K562 (cell line): ENCODE measurements at regions not wholly inside any gene's neighbourhood (a gene's known extent, or its start where the extent isn't known, plus 50 kb on each side); places are given as distances from the start of the nearest gene placed in this dataset.

Experiments
- RBM25 ChIP-seq: fragments of 200-400 bp; formaldehyde crosslinking; IDR thresholded peaks from 2 replicates; pipeline ENCODE4 v1.6.1; 2018; ENCODE audit warnings: low read length, low read depth, moderate library complexity; ENCODE audit not compliant: severe bottlenecking
- SETDB1 ChIP-seq: IDR thresholded peaks from one replicate; pipeline ENCODE4 v1.6.1; 2012; ENCODE audit warnings: low read length, control low read depth, inconsistent platforms
- TF ChIP-seq, protein P1 (sequence below), 2 experiments: fragments of 450-650 bp; IDR thresholded peaks; 2 replicates each; pipeline ENCODE4 v1.6.1; 2016; ENCODE audit warnings: mild to moderate bottlenecking in 2 of 2, borderline replicate concordance in 1 of 2, low read depth in 1 of 2, moderate library complexity in 1 of 2
- TF ChIP-seq, protein P2 (sequence below): IDR thresholded peaks from 3 replicates; pipeline ENCODE4 v1.6.1; 2011; ENCODE audit warnings: borderline replicate concordance, mild to moderate bottlenecking, moderate library complexity; ENCODE audit not compliant: insufficient read length; ENCODE audit errors: extremely low read depth

DNA sequence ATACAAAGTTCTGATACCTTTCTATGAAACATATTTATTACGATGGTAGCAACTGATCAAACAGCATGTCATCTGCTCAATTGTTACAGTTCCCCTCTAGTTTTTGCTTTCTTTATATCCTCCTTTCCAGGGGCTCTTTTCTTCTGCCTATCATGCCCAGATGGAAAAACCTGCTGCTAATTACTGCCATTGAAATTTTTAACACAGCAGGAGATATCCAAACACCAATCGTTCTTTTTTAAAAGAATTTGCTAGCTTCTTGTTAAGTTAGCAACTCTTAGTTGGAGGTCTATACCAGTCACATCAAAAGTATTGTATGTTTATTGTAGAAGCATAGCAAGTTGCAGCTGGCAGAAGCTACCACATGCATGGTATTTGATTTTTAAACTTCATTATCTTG, 768.5 kb downstream of the NXPH1 start (continued):
- TF ChIP-seq, protein P1, sequence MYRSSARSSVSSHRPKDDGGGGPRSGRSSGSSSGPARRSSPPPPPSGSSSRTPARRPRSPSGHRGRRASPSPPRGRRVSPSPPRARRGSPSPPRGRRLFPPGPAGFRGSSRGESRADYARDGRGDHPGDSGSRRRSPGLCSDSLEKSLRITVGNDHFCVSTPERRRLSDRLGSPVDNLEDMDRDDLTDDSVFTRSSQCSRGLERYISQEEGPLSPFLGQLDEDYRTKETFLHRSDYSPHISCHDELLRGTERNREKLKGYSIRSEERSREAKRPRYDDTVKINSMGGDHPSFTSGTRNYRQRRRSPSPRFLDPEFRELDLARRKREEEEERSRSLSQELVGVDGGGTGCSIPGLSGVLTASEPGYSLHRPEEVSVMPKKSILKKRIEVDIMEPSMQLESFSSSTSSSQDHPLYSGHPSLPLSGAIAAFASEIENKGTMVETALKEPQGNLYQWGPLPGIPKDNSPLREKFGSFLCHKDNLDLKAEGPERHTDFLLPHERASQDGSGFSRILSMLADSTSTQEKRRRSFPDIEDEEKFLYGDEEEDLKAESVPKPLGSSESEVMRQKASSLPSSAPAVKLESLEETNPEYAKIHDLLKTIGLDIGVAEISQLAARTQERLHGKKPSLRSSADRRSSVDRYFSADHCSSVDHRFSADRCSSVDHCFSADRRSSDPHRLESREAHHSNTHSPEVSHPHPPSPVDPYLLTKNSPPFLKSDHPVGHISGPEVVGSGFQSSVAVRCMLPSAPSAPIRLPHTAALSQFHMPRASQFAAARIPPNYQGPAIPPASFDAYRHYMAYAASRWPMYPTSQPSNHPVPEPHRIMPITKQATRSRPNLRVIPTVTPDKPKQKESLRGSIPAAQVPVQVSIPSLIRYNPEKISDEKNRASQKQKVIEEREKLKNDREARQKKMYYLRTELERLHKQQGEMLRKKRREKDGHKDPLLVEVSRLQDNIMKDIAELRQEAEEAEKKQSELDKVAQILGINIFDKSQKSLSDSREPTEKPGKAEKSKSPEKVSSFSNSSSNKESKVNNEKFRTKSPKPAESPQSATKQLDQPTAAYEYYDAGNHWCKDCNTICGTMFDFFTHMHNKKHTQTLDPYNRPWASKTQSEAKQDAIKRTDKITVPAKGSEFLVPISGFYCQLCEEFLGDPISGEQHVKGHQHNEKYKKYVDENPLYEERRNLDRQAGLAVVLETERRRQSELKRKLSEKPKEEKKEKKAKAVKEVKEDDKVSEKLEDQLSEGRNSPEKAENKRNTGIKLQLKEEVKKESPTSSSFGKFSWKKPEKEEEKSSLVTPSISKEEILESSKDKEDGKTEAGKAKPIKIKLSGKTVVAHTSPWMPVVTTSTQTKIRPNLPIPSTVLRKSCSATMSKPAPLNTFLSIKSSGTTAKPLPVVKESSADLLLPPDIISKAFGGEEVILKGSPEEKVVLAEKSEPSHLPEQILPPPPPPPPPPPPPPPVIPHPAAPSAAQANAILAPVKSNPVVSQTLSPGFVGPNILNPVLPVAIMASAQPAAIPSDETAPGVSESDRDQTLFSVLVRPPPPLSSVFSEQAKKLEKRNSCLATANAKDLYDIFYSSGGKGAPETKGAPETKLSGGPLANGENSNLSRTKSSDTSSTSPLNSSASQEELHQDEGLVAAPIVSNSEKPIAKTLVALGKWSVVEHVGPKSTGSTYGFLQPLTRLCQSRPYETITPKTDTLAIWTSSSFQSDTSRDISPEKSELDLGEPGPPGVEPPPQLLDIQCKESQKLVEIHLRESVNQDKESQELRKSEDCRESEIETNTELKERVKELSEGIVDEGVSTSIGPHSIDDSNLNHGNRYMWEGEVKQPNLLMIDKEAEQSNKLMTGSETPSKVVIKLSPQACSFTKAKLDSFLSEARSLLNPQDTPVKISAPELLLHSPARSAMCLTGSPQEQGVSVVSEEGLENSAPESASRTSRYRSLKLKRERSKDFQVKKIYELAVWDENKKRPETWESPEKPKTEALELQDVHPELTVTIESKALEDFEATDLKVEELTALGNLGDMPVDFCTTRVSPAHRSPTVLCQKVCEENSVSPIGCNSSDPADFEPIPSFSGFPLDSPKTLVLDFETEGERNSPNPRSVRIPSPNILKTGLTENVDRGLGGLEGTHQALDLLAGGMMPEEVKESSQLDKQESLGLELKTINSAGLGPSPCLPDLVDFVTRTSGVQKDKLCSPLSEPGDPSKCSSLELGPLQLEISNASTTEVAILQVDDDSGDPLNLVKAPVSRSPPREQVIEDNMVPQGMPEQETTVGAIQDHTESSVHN (IDR thresholded peaks at IDR 0.05; ENCODE audit: borderline replicate concordance in 1 of 2, low read depth in 1 of 2) = no peak
- no peak for TF ChIP-seq RBM25
- TF ChIP-seq SETDB1 = no peak
- TF ChIP-seq, protein P2, sequence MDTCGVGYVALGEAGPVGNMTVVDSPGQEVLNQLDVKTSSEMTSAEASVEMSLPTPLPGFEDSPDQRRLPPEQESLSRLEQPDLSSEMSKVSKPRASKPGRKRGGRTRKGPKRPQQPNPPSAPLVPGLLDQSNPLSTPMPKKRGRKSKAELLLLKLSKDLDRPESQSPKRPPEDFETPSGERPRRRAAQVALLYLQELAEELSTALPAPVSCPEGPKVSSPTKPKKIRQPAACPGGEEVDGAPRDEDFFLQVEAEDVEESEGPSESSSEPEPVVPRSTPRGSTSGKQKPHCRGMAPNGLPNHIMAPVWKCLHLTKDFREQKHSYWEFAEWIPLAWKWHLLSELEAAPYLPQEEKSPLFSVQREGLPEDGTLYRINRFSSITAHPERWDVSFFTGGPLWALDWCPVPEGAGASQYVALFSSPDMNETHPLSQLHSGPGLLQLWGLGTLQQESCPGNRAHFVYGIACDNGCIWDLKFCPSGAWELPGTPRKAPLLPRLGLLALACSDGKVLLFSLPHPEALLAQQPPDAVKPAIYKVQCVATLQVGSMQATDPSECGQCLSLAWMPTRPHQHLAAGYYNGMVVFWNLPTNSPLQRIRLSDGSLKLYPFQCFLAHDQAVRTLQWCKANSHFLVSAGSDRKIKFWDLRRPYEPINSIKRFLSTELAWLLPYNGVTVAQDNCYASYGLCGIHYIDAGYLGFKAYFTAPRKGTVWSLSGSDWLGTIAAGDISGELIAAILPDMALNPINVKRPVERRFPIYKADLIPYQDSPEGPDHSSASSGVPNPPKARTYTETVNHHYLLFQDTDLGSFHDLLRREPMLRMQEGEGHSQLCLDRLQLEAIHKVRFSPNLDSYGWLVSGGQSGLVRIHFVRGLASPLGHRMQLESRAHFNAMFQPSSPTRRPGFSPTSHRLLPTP = no peak
- TF ChIP-seq, all 486 proteins: peak for 0
